DND-41 (cell line): ENCODE measurements at regions not wholly inside any gene's neighbourhood (a gene's known extent, or its start where the extent isn't known, plus 50 kb on each side); places are given as distances from the start of the nearest gene placed in this dataset.

Source experiments
- ATAC-seq: fragments of 200-7000 bp; cut with Tn5 transposase; 3 replicates; pipeline ENCODE4 v1.9.1; 2021; ENCODE audit warnings: low read depth; ENCODE audit not compliant: insufficient read depth
- DNase-seq: peaks from one replicate; pipeline ENCODE4 v3.0.0-alpha.2; 2020
- H2AFZ ChIP-seq: 2 replicates; pipeline ENCODE4 v1.6.0; 2012; ENCODE audit warnings: low read depth, low read length
- H3K27ac ChIP-seq: 2 replicates; pipeline ENCODE4 v1.5.1; 2012; ENCODE audit warnings: low read length, inconsistent platforms
- H3K27me3 ChIP-seq: fragments of 200-600 bp; sonication (generic); 2 replicates; pipeline ENCODE4 v1.6.0; 2012; ENCODE audit warnings: low read length, mild to moderate bottlenecking, inconsistent platforms; ENCODE audit not compliant: insufficient read depth, poor library complexity
- H3K36me3 ChIP-seq: 2 replicates; pipeline ENCODE4 v1.5.1; 2012; ENCODE audit warnings: low read length, inconsistent platforms; ENCODE audit not compliant: insufficient read depth
- H3K4me1 ChIP-seq: 2 replicates; pipeline ENCODE4 v1.5.1; 2012; ENCODE audit warnings: mild to moderate bottlenecking, low read length; ENCODE audit not compliant: insufficient read depth
- H3K4me2 ChIP-seq: 2 replicates; pipeline ENCODE4 v1.6.0; 2012; ENCODE audit warnings: mild to moderate bottlenecking, moderate library complexity, low read length, inconsistent platforms; ENCODE audit not compliant: insufficient read depth
- H3K4me3 ChIP-seq, 2 experiments: fragments of 200-600 bp in 1 of 2; shearing (Covaris generic) in 1 of 2; 2 replicates each; pipeline ENCODE4 v1.5.1; 2012 to 2016; ENCODE audit warnings: inconsistent platforms in 2 of 2, low read length in 2 of 2, mild to moderate bottlenecking in 2 of 2, low read depth in 1 of 2, moderate library complexity in 1 of 2
- H3K79me2 ChIP-seq: 2 replicates; pipeline ENCODE4 v1.6.0; 2012; ENCODE audit warnings: low read length, inconsistent platforms; ENCODE audit not compliant: insufficient read depth
- H3K9ac ChIP-seq: 2 replicates; pipeline ENCODE4 v1.6.0; 2012; ENCODE audit warnings: low read depth, mild to moderate bottlenecking, inconsistent platforms, low read length, moderate library complexity
- H3K9me3 ChIP-seq: 2 replicates; pipeline ENCODE4 v1.5.1; 2012; ENCODE audit warnings: low read length, moderate library complexity, mild to moderate bottlenecking, inconsistent platforms; ENCODE audit not compliant: insufficient read depth, severe bottlenecking
- H4K20me1 ChIP-seq: 2 replicates; pipeline ENCODE4 v1.6.0; 2012; ENCODE audit warnings: low read length; ENCODE audit not compliant: insufficient read depth
- EZH2 ChIP-seq: IDR thresholded peaks from 3 replicates; pipeline ENCODE4 v1.6.1; 2012; ENCODE audit warnings: borderline replicate concordance, low read depth, mild to moderate bottlenecking, moderate library complexity, low read length, inconsistent platforms; ENCODE audit not compliant: severe bottlenecking
- TF ChIP-seq, protein P1 (sequence below): IDR thresholded peaks from 2 replicates; pipeline ENCODE4 v1.5.1; 2012; ENCODE audit warnings: borderline replicate concordance, low read length, moderate library complexity, mild to moderate bottlenecking; ENCODE audit not compliant: poor library complexity, severe bottlenecking; ENCODE audit errors: extremely low read depth

DNA sequence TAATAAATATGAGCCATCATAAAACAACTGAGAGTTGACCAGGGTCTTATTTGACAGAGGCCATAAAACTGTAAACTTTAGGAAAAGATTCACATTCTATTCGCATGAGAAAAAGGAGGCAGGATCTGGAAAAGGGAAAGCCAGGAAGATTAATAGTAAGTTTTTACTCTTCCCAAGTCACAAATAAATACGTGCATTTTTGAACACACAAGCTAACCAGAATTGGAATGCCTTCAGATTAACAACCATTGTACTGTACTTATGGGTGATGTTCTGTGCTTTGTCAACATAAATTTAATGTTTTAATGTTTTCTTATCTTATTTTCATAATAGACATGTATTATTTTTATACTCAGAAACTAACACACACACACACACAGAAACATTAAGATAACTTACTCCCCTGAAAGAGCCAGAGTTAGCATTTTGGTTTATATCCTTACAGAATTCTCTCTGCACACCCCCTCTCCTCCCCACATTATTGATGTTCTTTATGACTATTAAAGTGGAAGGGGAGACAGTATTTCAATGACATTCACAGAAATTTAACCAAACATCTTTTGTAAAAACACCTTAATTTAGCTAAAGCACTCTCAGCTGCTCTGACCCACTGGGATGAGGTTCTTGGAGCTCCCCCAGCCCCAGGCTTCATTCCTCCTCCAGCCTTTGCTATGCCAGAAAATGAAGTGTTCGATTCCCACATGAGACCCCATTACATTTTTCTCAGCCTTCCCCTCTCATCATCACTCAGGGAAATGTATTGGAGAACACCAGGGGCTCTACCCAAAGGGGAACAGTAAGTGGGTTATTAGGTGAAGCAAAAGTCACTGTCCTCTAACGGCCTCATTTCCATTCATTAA is 155.5 kb downstream of the ESM1 start:
- Histone ChIP-seq H3K27me3 (peaks cover 2% of the 10 kb centered on the region), H3K36me3 (no peaks in the 10 kb centered on the region), H3K9me3 (no peaks in the 10 kb centered on the region), H3K9ac (no peak overlapping the region), H3K4me2 (no peak overlapping the region), H2AFZ (no peak overlapping the region), H3K79me2 (no peaks in the 10 kb centered on the region), H3K4me3 (no peak overlapping the region), H3K4me1 (no peaks in the 10 kb centered on the region), H4K20me1 (no peaks in the 10 kb centered on the region), H3K27ac (no peak overlapping the region)
- DNase-seq (no peak), ATAC-seq (no peak)
- TF ChIP-seq, protein P1, sequence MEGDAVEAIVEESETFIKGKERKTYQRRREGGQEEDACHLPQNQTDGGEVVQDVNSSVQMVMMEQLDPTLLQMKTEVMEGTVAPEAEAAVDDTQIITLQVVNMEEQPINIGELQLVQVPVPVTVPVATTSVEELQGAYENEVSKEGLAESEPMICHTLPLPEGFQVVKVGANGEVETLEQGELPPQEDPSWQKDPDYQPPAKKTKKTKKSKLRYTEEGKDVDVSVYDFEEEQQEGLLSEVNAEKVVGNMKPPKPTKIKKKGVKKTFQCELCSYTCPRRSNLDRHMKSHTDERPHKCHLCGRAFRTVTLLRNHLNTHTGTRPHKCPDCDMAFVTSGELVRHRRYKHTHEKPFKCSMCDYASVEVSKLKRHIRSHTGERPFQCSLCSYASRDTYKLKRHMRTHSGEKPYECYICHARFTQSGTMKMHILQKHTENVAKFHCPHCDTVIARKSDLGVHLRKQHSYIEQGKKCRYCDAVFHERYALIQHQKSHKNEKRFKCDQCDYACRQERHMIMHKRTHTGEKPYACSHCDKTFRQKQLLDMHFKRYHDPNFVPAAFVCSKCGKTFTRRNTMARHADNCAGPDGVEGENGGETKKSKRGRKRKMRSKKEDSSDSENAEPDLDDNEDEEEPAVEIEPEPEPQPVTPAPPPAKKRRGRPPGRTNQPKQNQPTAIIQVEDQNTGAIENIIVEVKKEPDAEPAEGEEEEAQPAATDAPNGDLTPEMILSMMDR: no peak
- no peak for TF ChIP-seq EZH2

DNA sequence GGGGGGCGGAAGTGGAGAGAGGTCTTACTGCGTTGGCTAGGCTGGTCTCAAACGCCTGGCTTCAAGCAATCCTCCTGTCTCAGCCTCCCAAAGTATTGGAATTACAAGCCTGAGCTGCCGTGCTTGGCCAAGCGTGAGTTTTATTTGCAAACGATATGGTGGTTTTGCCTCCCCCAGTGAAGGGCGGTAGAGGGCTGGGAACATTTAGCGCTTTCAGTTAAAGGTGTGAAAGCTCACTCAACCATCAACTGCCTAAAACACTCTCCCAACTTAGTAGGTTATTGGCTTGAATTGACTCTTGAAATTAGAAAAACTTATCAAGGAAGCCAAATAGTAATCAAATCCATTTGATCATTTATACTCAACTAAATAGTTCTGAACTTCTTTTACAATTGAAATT is 156.3 kb downstream of the ESM1 start:
- Histone ChIP-seq H2AFZ (no peak overlapping the region), H3K36me3 (no peaks in the 10 kb centered on the region), H3K79me2 (no peaks in the 10 kb centered on the region), H3K27me3 (peaks cover 2% of the 10 kb centered on the region), H3K27ac (no peak overlapping the region), H3K9ac (no peak overlapping the region), H3K4me3 (no peak overlapping the region), H3K4me1 (no peaks in the 10 kb centered on the region), H4K20me1 (no peaks in the 10 kb centered on the region), H3K4me2 (no peak overlapping the region), H3K9me3 (no peaks in the 10 kb centered on the region)
- ATAC-seq (no peak), DNase-seq (no peak)
- no peak for TF ChIP-seq EZH2
- TF ChIP-seq, protein P1: no peak

DNA sequence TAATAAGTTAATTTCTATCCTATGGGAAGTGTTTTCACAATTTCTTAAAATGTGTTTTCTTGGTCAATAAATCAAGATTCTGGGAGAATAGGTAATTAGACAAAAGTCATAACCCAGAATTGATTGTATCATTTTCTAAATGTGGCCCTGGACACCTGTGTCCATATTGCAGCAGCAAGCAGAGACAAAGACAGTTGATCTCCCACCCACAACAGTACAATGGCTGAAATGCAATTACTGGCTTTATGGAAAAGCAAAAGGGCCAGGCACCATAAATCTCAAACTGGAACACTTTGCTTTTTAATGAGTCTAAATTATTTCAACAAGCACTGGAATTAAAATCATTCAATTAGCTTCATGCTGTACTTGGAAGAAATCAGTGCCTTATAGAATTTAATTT is 157.2 kb downstream of the ESM1 start:
- no peak for DNase-seq
- H3K4me2 ChIP-seq: no peak overlapping the region
- H3K4me1 ChIP-seq: no peaks in the 10 kb centered on the region
- H3K36me3 ChIP-seq: no peaks in the 10 kb centered on the region
- no peaks in the 10 kb centered on the region for H3K9me3 ChIP-seq
- H3K79me2 ChIP-seq: no peaks in the 10 kb centered on the region
- no peak overlapping the region for H3K27ac ChIP-seq
- no peaks in the 10 kb centered on the region for H4K20me1 ChIP-seq
- no peak overlapping the region for H2AFZ ChIP-seq
- H3K4me3 ChIP-seq: no peak overlapping the region
- no peak overlapping the region for H3K9ac ChIP-seq
- TF ChIP-seq EZH2: no peak
- TF ChIP-seq, protein P1: no peak
- no peak for ATAC-seq
- peaks cover 2% of the 10 kb centered on the region for H3K27me3 ChIP-seq
